GM12878 (cell line): ENCODE measurements at regions not wholly inside any gene's neighbourhood (a gene's known extent, or its start where the extent isn't known, plus 50 kb on each side); places are given as distances from the start of the nearest gene placed in this dataset.

Experiments
- ATAC-seq: fragments of 200-7000 bp; cut with Tn5 transposase; 3 replicates; pipeline ENCODE4 v1.9.1; 2020; ENCODE audit warnings: mild to moderate bottlenecking, moderate library complexity
- BruUV-seq: library from RNA; stranded (reverse); fragments of 400-500 nt; replicated peaks from 2 replicates; lab custom pipeline; 2021; lab: Mats Ljungman, UMichigan
- CTCF ChIA-PET: fragments of 300-600 bp; sonication (Branson Sonifier 250); formaldehyde crosslinking; extraction: SDS; loops from one replicate; lab custom pipeline; 2021; ENCODE audit warnings: inconsistent platforms; lab: Yijun Ruan, JAX
- POLR2A ChIA-PET: fragments of 350-600 bp; formaldehyde crosslinking; extraction: SDS; loops from one replicate; lab custom pipeline; 2021; ENCODE audit warnings: inconsistent platforms; lab: Charles Lee
- RAD21 ChIA-PET: fragments of 300-600 bp; sonication (Branson Sonifier 250); formaldehyde crosslinking; loops from one replicate; lab custom pipeline; 2023; ENCODE audit warnings: antibody characterized with exemption; ENCODE audit not compliant: unreplicated experiment; lab: Charles Lee
- SMC1A ChIA-PET: fragments of 300-600 bp; sonication (Branson Sonifier 250); formaldehyde crosslinking; loops from one replicate; lab custom pipeline; 2023; ENCODE audit not compliant: unreplicated experiment, uncharacterized antibody; lab: Charles Lee
- DNase-seq: peaks from one replicate; pipeline ENCODE4 v3.0.0-alpha.2; 2011; ENCODE audit warnings: low read depth, low spot score
- FAIRE-seq: peaks from 3 replicates; lab custom pipeline; 2011; peaks lifted over from hg19 to GRCh38; lab: Jason Lieb, UNC
- H2AFZ ChIP-seq: 2 replicates; pipeline ENCODE4 v1.6.0; 2011; ENCODE audit warnings: low read depth, low read length, control low read depth; ENCODE audit not compliant: control insufficient read depth
- H3K27ac ChIP-seq: 2 replicates; pipeline ENCODE4 v1.5.1; 2011; ENCODE audit warnings: control low read depth; ENCODE audit not compliant: control insufficient read depth, insufficient read depth
- H3K27me3 ChIP-seq, 2 experiments: replicated peaks in 1 of 2; 2 replicates each; pipeline versions ENCODE4 v1.6.0 to v1.6.1; 2011; ENCODE audit warnings: low read length in 1 of 2; ENCODE audit not compliant: control insufficient read depth in 2 of 2, insufficient read depth in 2 of 2
- H3K36me3 ChIP-seq, 2 experiments: 2 replicates each; pipeline ENCODE4 v1.5.1; 2011; ENCODE audit warnings: low read length in 1 of 2; ENCODE audit not compliant: control insufficient read depth in 2 of 2, insufficient read depth in 2 of 2
- H3K4me1 ChIP-seq: 2 replicates; pipeline ENCODE4 v1.6.1; 2011; ENCODE audit warnings: mild to moderate bottlenecking, low read length, moderate library complexity, mixed read lengths; ENCODE audit not compliant: control insufficient read depth, insufficient read depth
- H3K4me2 ChIP-seq: 2 replicates; pipeline ENCODE4 v1.6.0; 2011; ENCODE audit warnings: control low read depth; ENCODE audit not compliant: control insufficient read depth, insufficient read depth
- H3K4me3 ChIP-seq: fragments of 200-600 bp; sonication (generic); 2 replicates; pipeline ENCODE4 v1.5.1; 2016
- H3K79me2 ChIP-seq: 2 replicates; pipeline ENCODE4 v1.6.0; 2011; ENCODE audit warnings: low read length; ENCODE audit not compliant: control insufficient read depth, insufficient read depth
- H3K9ac ChIP-seq: 2 replicates; pipeline ENCODE4 v1.8.0; 2011; ENCODE audit warnings: low read length, control low read depth, mixed read lengths; ENCODE audit not compliant: control insufficient read depth, insufficient read depth
- H3K9me3 ChIP-seq: replicated peaks from 3 replicates; pipeline ENCODE4 v1.5.1; 2011; ENCODE audit warnings: mild to moderate bottlenecking, low read length; ENCODE audit not compliant: control insufficient read depth, insufficient read depth
- H4K20me1 ChIP-seq: 2 replicates; pipeline ENCODE4 v1.6.0; 2011; ENCODE audit not compliant: control insufficient read depth, insufficient read depth
- ATF2 ChIP-seq: IDR thresholded peaks from 2 replicates; pipeline ENCODE4 v1.6.1; 2012; ENCODE audit warnings: low read length, inconsistent platforms
- E2F4 ChIP-seq: IDR thresholded peaks from 2 replicates; pipeline ENCODE4 v1.6.1; 2012; ENCODE audit warnings: low read depth, low read length, improper control_type of control experiment
- EGR1 ChIP-seq, 2 experiments: IDR thresholded peaks; 1 replicate in 1 of 2; 2 replicates in 1 of 2; pipeline ENCODE4 v1.6.1; 2011 to 2012; ENCODE audit warnings: low read depth in 2 of 2, low read length in 2 of 2, borderline replicate concordance in 1 of 2, mild to moderate bottlenecking in 1 of 2, moderate library complexity in 1 of 2
- NBN ChIP-seq: fragments of 450-650 bp; IDR thresholded peaks from 2 replicates; pipeline ENCODE4 v1.6.1; 2016
- NRF1 ChIP-seq: conservative IDR thresholded peaks from 2 replicates; pipeline ENCODE4 v1.6.1; 2011; ENCODE audit warnings: mild to moderate bottlenecking, low read depth, low read length, improper control_type of control experiment
- PAX5 ChIP-seq: IDR thresholded peaks from 2 replicates; pipeline ENCODE4 v1.6.1; 2011; ENCODE audit warnings: low read depth, low read length, borderline replicate concordance
- PBX3 ChIP-seq: IDR thresholded peaks from 2 replicates; pipeline ENCODE4 v1.6.1; 2011; ENCODE audit warnings: mild to moderate bottlenecking, low read depth, low read length, moderate library complexity; ENCODE audit not compliant: insufficient replicate concordance
- POLR2AphosphoS2 ChIP-seq: IDR thresholded peaks from 2 replicates; pipeline ENCODE4 v1.6.1; 2011; ENCODE audit warnings: low read depth, mild to moderate bottlenecking, low read length, improper control_type of control experiment, moderate library complexity
- RCOR1 ChIP-seq: conservative IDR thresholded peaks from 2 replicates; pipeline ENCODE4 v1.6.1; 2012; ENCODE audit warnings: low read depth, low read length, improper control_type of control experiment
- SMAD1 ChIP-seq: fragments of 450-650 bp; IDR thresholded peaks from 2 replicates; pipeline ENCODE4 v1.6.1; 2018; ENCODE audit warnings: mild to moderate bottlenecking, low read depth; ENCODE audit not compliant: partially characterized antibody
- SMARCA5 ChIP-seq: fragments of 450-650 bp; IDR thresholded peaks from 2 replicates; pipeline ENCODE4 v1.6.1; 2017; ENCODE audit warnings: mild to moderate bottlenecking
- ZNF207 ChIP-seq: fragments of 450-650 bp; IDR thresholded peaks from 2 replicates; pipeline ENCODE4 v1.6.1; 2014; ENCODE audit warnings: antibody characterized with exemption, mild to moderate bottlenecking, borderline replicate concordance
- ZNF592 ChIP-seq: fragments of 450-650 bp; IDR thresholded peaks from 2 replicates; pipeline ENCODE4 v1.6.1; 2017; ENCODE audit warnings: mild to moderate bottlenecking, moderate library complexity
- WGBS: methylation state at CpG from one replicate; pipeline ENCODE4 v1.1.6; 2016; ENCODE audit warnings: low lambda C conversion rate; ENCODE audit not compliant: insufficient replicate concordance, insufficient coverage; ENCODE audit errors: missing lambda C conversion rate; 5-methylcytosine and 5-hydroxymethylcytosine counted together
- in situ Hi-C: fragments of 300-500 bp; cut with MboI; formaldehyde crosslinking; loops from 9 replicates; pipeline ENCODE4 v1.14.3; 2018; ENCODE audit warnings: mixed read lengths
- intact Hi-C: fragments of 100-400 bp; cut with micrococcal nuclease; formaldehyde crosslinking; loops from one replicate; pipeline ENCODE4 v1.14.2; 2022; ENCODE audit not compliant: unreplicated experiment

- no peaks in the 10 kb centered on the region for H3K79me2 ChIP-seq
- H3K4me2 ChIP-seq, result no peak overlapping the region
- no TSS peak for BruUV-seq
- ChIA-PET SMC1A (no interaction called here), CTCF (no interaction called here), RAD21 (no interaction called here), POLR2A (no interaction called here)
- DNase-seq (no peak), ATAC-seq (no peak), FAIRE-seq (no peak)
- H3K36me3 ChIP-seq, result no peaks in the 10 kb centered on the region
- H2AFZ ChIP-seq, result no peak overlapping the region
- no peaks in the 10 kb centered on the region for H3K9me3 ChIP-seq
- in situ Hi-C loops, result no loop called here
- no peaks in the 10 kb centered on the region for H3K27me3 ChIP-seq
- intact Hi-C loops, result no loop called here
- TF ChIP-seq POLR2AphosphoS2 (no peak), RCOR1 (no peak), ATF2 (no peak), NRF1 (no peak), PBX3 (no peak), SMAD1 (no peak), ZNF207 (no peak), SMARCA5 (no peak), PAX5 (no peak), E2F4 (no peak), ZNF592 (no peak), EGR1 (IDR thresholded peaks at IDR 0.05; ENCODE audit: borderline replicate concordance in 1 of 2, low read depth in 2 of 2, low read length in 2 of 2) (no peak), NBN (no peak)
- 20% methylated on average over 3 of the region's 3 CpGs for WGBS
- H3K27ac ChIP-seq, result no peak overlapping the region
- H4K20me1 ChIP-seq, result no peaks in the 10 kb centered on the region
- H3K4me3 ChIP-seq, result no peak overlapping the region
- H3K9ac ChIP-seq, result no peak overlapping the region
- no peaks in the 10 kb centered on the region for H3K4me1 ChIP-seq
Measured at GRCh38 chr2:221153226-221153625, 418.9 kb downstream of the EPHA4 start.
